VCaP (cell line): ENCODE measurements at regions not wholly inside any gene's neighbourhood (a gene's known extent, or its start where the extent isn't known, plus 50 kb on each side); places are given as distances from the start of the nearest gene placed in this dataset.

ENCODE experiments used
- H3K27ac ChIP-seq: fragments of 450-650 bp; 2 replicates; pipeline ENCODE4 v1.5.1; 2017
- CTCF ChIP-seq: fragments of 450-650 bp; conservative IDR thresholded peaks from 2 replicates; pipeline ENCODE4 v1.5.1; 2017; ENCODE audit warnings: mild to moderate bottlenecking, moderate library complexity

GRCh38 chr11:10926801-10927211 is 69.0 kb upstream of the ZBED5 start:
- TF ChIP-seq CTCF = no peak
- H3K27ac ChIP-seq = 0 out of 2 replicates have a peak overlapping the region, but pooled peaks have one; percentile 35

- H3K27ac ChIP-seq = no peak overlapping the region
- TF ChIP-seq CTCF = no peak
Measured at GRCh38 chr11:10925149-10925926, 67.5 kb upstream of the ZBED5 start.

GRCh38 chr11:10923882-10924281 is 66.0 kb upstream of the ZBED5 start:
- H3K27ac ChIP-seq = no peak overlapping the region
- TF ChIP-seq CTCF = no peak

GRCh38 chr11:10922892-10923291 is 65.0 kb upstream of the ZBED5 start:
- no peak for TF ChIP-seq CTCF
- H3K27ac ChIP-seq = no peak overlapping the region

- no peak overlapping the region for H3K27ac ChIP-seq
- no peak for TF ChIP-seq CTCF
Measured at GRCh38 chr11:10920875-10921274, 63.0 kb upstream of the ZBED5 start.

- H3K27ac ChIP-seq = no peak overlapping the region
- no peak for TF ChIP-seq CTCF
Measured at GRCh38 chr11:10920205-10920604, 62.4 kb upstream of the ZBED5 start.

GRCh38 chr11:10918698-10919097 is 60.8 kb upstream of the ZBED5 start:
- no peak overlapping the region for H3K27ac ChIP-seq
- no peak for TF ChIP-seq CTCF
